MM.1S (cell line): ENCODE measurements at regions not wholly inside any gene's neighbourhood (a gene's known extent, or its start where the extent isn't known, plus 50 kb on each side); places are given as distances from the start of the nearest gene placed in this dataset.

Source experiments
- DNase-seq: peaks from one replicate; pipeline ENCODE4 v3.0.0-alpha.2; 2015
- H2AFZ ChIP-seq: fragments of 300-600 bp; sonication (generic); 2 replicates; pipeline ENCODE4 v1.6.0; 2016; ENCODE audit warnings: antibody characterized with exemption, low read length
- H3F3A ChIP-seq: fragments of 300-600 bp; sonication (generic); 2 replicates; pipeline ENCODE4 v1.6.1; 2016; ENCODE audit warnings: mild to moderate bottlenecking, antibody characterized with exemption, low read length, moderate library complexity, mixed read lengths; ENCODE audit not compliant: insufficient read depth
- H3K27ac ChIP-seq: fragments of 300-600 bp; sonication (generic); 2 replicates; pipeline ENCODE4 v1.5.1; 2016; ENCODE audit warnings: mild to moderate bottlenecking, low read length
- H3K27me3 ChIP-seq: fragments of 300-600 bp; sonication (generic); replicated peaks from 2 replicates; pipeline ENCODE4 v1.6.0; 2016; ENCODE audit warnings: low read length; ENCODE audit not compliant: insufficient read depth
- H3K36me3 ChIP-seq: fragments of 300-600 bp; sonication (generic); replicated peaks from 2 replicates; pipeline ENCODE4 v1.6.1; 2016; ENCODE audit warnings: mild to moderate bottlenecking, low read length, mixed read lengths; ENCODE audit not compliant: insufficient read depth
- H3K4me1 ChIP-seq: fragments of 300-600 bp; sonication (generic); 2 replicates; pipeline ENCODE4 v1.6.1; 2016; ENCODE audit warnings: low read length, mixed read lengths
- H3K4me2 ChIP-seq: fragments of 300-600 bp; sonication (generic); 2 replicates; pipeline ENCODE4 v1.6.0; 2016; ENCODE audit warnings: low read depth, low read length
- H3K4me3 ChIP-seq: fragments of 300-600 bp; sonication (generic); 2 replicates; pipeline ENCODE4 v1.5.1; 2016; ENCODE audit warnings: low read length, mixed read lengths
- H3K79me2 ChIP-seq: fragments of 300-600 bp; sonication (generic); 2 replicates; pipeline ENCODE4 v1.6.1; 2016; ENCODE audit warnings: mixed run types, low read length, mixed read lengths
- H3K9ac ChIP-seq: fragments of 300-600 bp; sonication (generic); 2 replicates; pipeline ENCODE4 v1.6.1; 2016; ENCODE audit warnings: low read length, mixed read lengths
- H3K9me2 ChIP-seq: fragments of 300-600 bp; sonication (generic); replicated peaks from 2 replicates; pipeline ENCODE4 v1.6.1; 2016; ENCODE audit warnings: mild to moderate bottlenecking, low read length, mixed read lengths; ENCODE audit not compliant: insufficient read depth
- H3K9me3 ChIP-seq: fragments of 300-600 bp; sonication (generic); replicated peaks from 2 replicates; pipeline ENCODE4 v1.6.1; 2016; ENCODE audit warnings: mild to moderate bottlenecking, low read length, mixed read lengths; ENCODE audit not compliant: insufficient read depth
- H4K20me1 ChIP-seq: fragments of 300-600 bp; sonication (generic); 2 replicates; pipeline ENCODE4 v1.6.1; 2016; ENCODE audit warnings: mild to moderate bottlenecking, low read length, moderate library complexity, mixed read lengths; ENCODE audit not compliant: insufficient read depth
- CTCF ChIP-seq: fragments of 300-600 bp; sonication (generic); IDR thresholded peaks from 2 replicates; pipeline ENCODE4 v1.5.1; 2016; ENCODE audit warnings: antibody characterized with exemption, low read length, mixed read lengths
- EZH2 ChIP-seq: fragments of 300-600 bp; sonication (generic); optimal IDR thresholded peaks from 2 replicates; pipeline ENCODE3; 2017; ENCODE audit warnings: low read depth, mild to moderate bottlenecking, antibody characterized with exemption, low read length, mixed read lengths
- EZH2phosphoT487 ChIP-seq: fragments of 300-600 bp; sonication (generic); IDR thresholded peaks from 2 replicates; pipeline ENCODE4 v1.6.1; 2018; ENCODE audit warnings: antibody characterized with exemption, low read length

GRCh38 chr14:78070344-78070743, 99.8 kb upstream of the NRXN3 start:
- no peak for DNase-seq
- Histone ChIP-seq H3K36me3 (no peaks in the 10 kb centered on the region), H3K27me3 (no peaks in the 10 kb centered on the region), H3K9ac (no peak overlapping the region), H3K79me2 (no peaks in the 10 kb centered on the region), H3K27ac (no peak overlapping the region), H3K4me1 (no peaks in the 10 kb centered on the region), H3K4me2 (no peak overlapping the region), H3K4me3 (no peak overlapping the region), H2AFZ (no peak overlapping the region), H3F3A (no peaks in the 10 kb centered on the region), H3K9me3 (no peaks in the 10 kb centered on the region), H4K20me1 (no peaks in the 10 kb centered on the region), H3K9me2 (no peaks in the 10 kb centered on the region)
- TF ChIP-seq CTCF (no peak), EZH2phosphoT487 (no peak), EZH2 (no peak)

GRCh38 chr14:78071016-78071549, 99.1 kb upstream of the NRXN3 start:
- H3K9ac ChIP-seq: no peak overlapping the region
- no peaks in the 10 kb centered on the region for H3K27me3 ChIP-seq
- no peaks in the 10 kb centered on the region for H3K9me3 ChIP-seq
- no peak overlapping the region for H3K4me3 ChIP-seq
- no peak overlapping the region for H3K27ac ChIP-seq
- no peaks in the 10 kb centered on the region for H4K20me1 ChIP-seq
- no peaks in the 10 kb centered on the region for H3K4me1 ChIP-seq
- DNase-seq: no peak
- no peaks in the 10 kb centered on the region for H3F3A ChIP-seq
- H3K79me2 ChIP-seq: no peaks in the 10 kb centered on the region
- TF ChIP-seq CTCF (no peak), EZH2 (no peak), EZH2phosphoT487 (no peak)
- no peaks in the 10 kb centered on the region for H3K9me2 ChIP-seq
- no peak overlapping the region for H2AFZ ChIP-seq
- no peak overlapping the region for H3K4me2 ChIP-seq
- no peaks in the 10 kb centered on the region for H3K36me3 ChIP-seq

GRCh38 chr14:78073028-78073427, 97.1 kb upstream of the NRXN3 start:
- Histone ChIP-seq H3F3A (no peaks in the 10 kb centered on the region), H3K9me2 (no peaks in the 10 kb centered on the region), H3K4me2 (no peak overlapping the region), H3K4me3 (no peak overlapping the region), H3K27ac (no peak overlapping the region), H3K4me1 (no peaks in the 10 kb centered on the region), H3K9me3 (no peaks in the 10 kb centered on the region), H3K36me3 (no peaks in the 10 kb centered on the region), H4K20me1 (no peaks in the 10 kb centered on the region), H3K9ac (no peak overlapping the region), H3K79me2 (no peaks in the 10 kb centered on the region), H3K27me3 (no peaks in the 10 kb centered on the region), H2AFZ (no peak overlapping the region)
- DNase-seq: no peak
- TF ChIP-seq EZH2phosphoT487 (no peak), EZH2 (no peak)

GRCh38 chr14:78074561-78074960, 95.6 kb upstream of the NRXN3 start:
- no peaks in the 10 kb centered on the region for H3K79me2 ChIP-seq
- no peaks in the 10 kb centered on the region for H4K20me1 ChIP-seq
- no peaks in the 10 kb centered on the region for H3F3A ChIP-seq
- H3K36me3 ChIP-seq: no peaks in the 10 kb centered on the region
- no peaks in the 10 kb centered on the region for H3K9me2 ChIP-seq
- H3K9me3 ChIP-seq: no peaks in the 10 kb centered on the region
- TF ChIP-seq EZH2phosphoT487: no peak
- no peak for TF ChIP-seq EZH2
- TF ChIP-seq CTCF: no peak
- no peaks in the 10 kb centered on the region for H3K27me3 ChIP-seq
- no peak overlapping the region for H3K4me2 ChIP-seq
- no peak for DNase-seq
- H3K4me3 ChIP-seq: no peak overlapping the region
- no peak overlapping the region for H3K27ac ChIP-seq
- no peak overlapping the region for H3K9ac ChIP-seq
- H2AFZ ChIP-seq: no peak overlapping the region
- no peaks in the 10 kb centered on the region for H3K4me1 ChIP-seq
